Activated T-cell treated with anti-CD3 and anti-CD28 coated beads, Interleukin-2, amount 50 U/mL, for 4 hours (primary cell): ENCODE measurements at regions not wholly inside any gene's neighbourhood (a gene's known extent, or its start where the extent isn't known, plus 50 kb on each side); places are given as distances from the start of the nearest gene placed in this dataset.

Experiments
- ATAC-seq, 2 donors: fragments of 200-7000 bp; cut with Tn5 transposase; one replicate each; pipeline ENCODE4 v1.10.0; 2021
- DNase-seq: peaks from one replicate; pipeline ENCODE4 v3.0.0-alpha.2; 2020
- H3K27me3 Mint-ChIP-seq: one replicate; pipeline ENCODE4 v1.8.0; 2021; ENCODE audit warnings: low read depth, mixed read lengths
- H3K36me3 Mint-ChIP-seq: one replicate; pipeline ENCODE4 v1.8.0; 2022; ENCODE audit warnings: mixed read lengths; ENCODE audit not compliant: insufficient read depth
- H3K4me1 Mint-ChIP-seq: one replicate; pipeline ENCODE4 v1.8.0; 2021; ENCODE audit warnings: low read depth, mixed read lengths
- H3K4me3 Mint-ChIP-seq: one replicate; pipeline ENCODE4 v1.8.0; 2021; ENCODE audit warnings: mild to moderate bottlenecking, moderate library complexity, mixed read lengths
- H3K9me3 Mint-ChIP-seq: one replicate; pipeline ENCODE4 v1.8.0; 2021; ENCODE audit warnings: mixed read lengths

- DNase-seq: no peak
- H3K4me1 Mint-ChIP-seq: no peaks in the 10 kb centered on the region
These were observed 57.4 kb downstream of the NUTM2E start for GRCh38 chr10:79883986-79884385.

GRCh38 chr10:79886345-79886744 is 59.8 kb downstream of the NUTM2E start:
- Mint-ChIP-seq H3K36me3 (no peaks in the 10 kb centered on the region), H3K4me3 (no peak overlapping the region), H3K9me3 (no peaks in the 10 kb centered on the region), H3K4me1 (no peaks in the 10 kb centered on the region), H3K27me3 (peaks cover 26% of the 10 kb centered on the region)
- ATAC-seq: peak; percentile 30 to 50
- DNase-seq: no peak

More at GRCh38 chr10:79883986-79884385, 57.4 kb downstream of the NUTM2E start:
- H3K4me3 Mint-ChIP-seq: no peak overlapping the region
- no peak for ATAC-seq
- peaks cover 22% of the 10 kb centered on the region for H3K27me3 Mint-ChIP-seq
- H3K9me3 Mint-ChIP-seq: no peaks in the 10 kb centered on the region
- no peaks in the 10 kb centered on the region for H3K36me3 Mint-ChIP-seq
